ENCODE measurements at regions not wholly inside any gene's neighbourhood (a gene's known extent, or its start where the extent isn't known, plus 50 kb on each side); places are given as distances from the start of the nearest gene placed in this dataset.
A peak's percentile ranks its signal among the peaks of the same experiment; 100 is the strongest.

GRCh38 chr6:54053881-54054391 is 57.3 kb upstream of the MLIP start:
- DNase-seq: peak; percentile 39
- Mint-ChIP-seq H3K36me3 (ENCODE audit: insufficient read depth, unreplicated experiment) (no peaks in the 10 kb centered on the region), H3K4me1 (ENCODE audit: low read depth, unreplicated experiment) (no peaks in the 10 kb centered on the region), H3K4me3 (ENCODE audit: low read depth, unreplicated experiment) (peak overlapping the region; percentile 19), H3K9me3 (ENCODE audit: low read depth, unreplicated experiment) (no peaks in the 10 kb centered on the region), H3K27ac (ENCODE audit: unreplicated experiment) (no peak overlapping the region), H3K27me3 (ENCODE audit: unreplicated experiment) (no peaks in the 10 kb centered on the region)
- no TSS peak for BruUV-seq (replicated peaks)
- intact Hi-C loops (cut with micrococcal nuclease; ENCODE audit: unreplicated experiment): loop anchor here (1.0 kb wide), 1 partner anchor 48 kb away; no protein-coding TSS in a partner anchor
- TF ChIP-seq CTCF (IDR thresholded peaks at IDR 0.05; ENCODE audit: unreplicated experiment): no peak
- CTCF ChIA-PET: interaction anchor here (0.7 kb wide), 2 partner anchors 533 to 1726 kb away, joined by 4 to 6 read pairs; no protein-coding TSS in a partner anchor

- BruUV-seq (replicated peaks): no TSS peak
- Mint-ChIP-seq H3K4me1 (ENCODE audit: low read depth, unreplicated experiment) (no peaks in the 10 kb centered on the region), H3K4me3 (ENCODE audit: low read depth, unreplicated experiment) (no peak overlapping the region), H3K36me3 (ENCODE audit: insufficient read depth, unreplicated experiment) (no peaks in the 10 kb centered on the region), H3K9me3 (ENCODE audit: low read depth, unreplicated experiment) (no peaks in the 10 kb centered on the region), H3K27me3 (ENCODE audit: unreplicated experiment) (no peaks in the 10 kb centered on the region), H3K27ac (ENCODE audit: unreplicated experiment) (no peak overlapping the region)
- no peak for TF ChIP-seq CTCF (IDR thresholded peaks at IDR 0.05; ENCODE audit: unreplicated experiment)
- DNase-seq: no peak
- CTCF ChIA-PET: no interaction called here
- intact Hi-C loops (cut with micrococcal nuclease; ENCODE audit: unreplicated experiment): no loop called here
Observed at GRCh38 chr6:54056105-54056504, 55.1 kb upstream of the MLIP start.

- no peak overlapping the region for H3K27ac Mint-ChIP-seq (ENCODE audit: unreplicated experiment)
- H3K9me3 Mint-ChIP-seq (ENCODE audit: low read depth, unreplicated experiment): no peaks in the 10 kb centered on the region
- DNase-seq: no peak
- no peak overlapping the region for H3K4me3 Mint-ChIP-seq (ENCODE audit: low read depth, unreplicated experiment)
- H3K27me3 Mint-ChIP-seq (ENCODE audit: unreplicated experiment): no peaks in the 10 kb centered on the region
- no TSS peak for BruUV-seq (replicated peaks)
- intact Hi-C loops (cut with micrococcal nuclease; ENCODE audit: unreplicated experiment): no loop called here
- H3K36me3 Mint-ChIP-seq (ENCODE audit: insufficient read depth, unreplicated experiment): no peaks in the 10 kb centered on the region
- peaks cover 3% of the 10 kb centered on the region for H3K4me1 Mint-ChIP-seq (ENCODE audit: low read depth, unreplicated experiment)
- CTCF ChIA-PET: no interaction called here
- no peak for TF ChIP-seq CTCF (IDR thresholded peaks at IDR 0.05; ENCODE audit: unreplicated experiment)
Observed at GRCh38 chr6:54057058-54057457, 54.2 kb upstream of the MLIP start.

DNA sequence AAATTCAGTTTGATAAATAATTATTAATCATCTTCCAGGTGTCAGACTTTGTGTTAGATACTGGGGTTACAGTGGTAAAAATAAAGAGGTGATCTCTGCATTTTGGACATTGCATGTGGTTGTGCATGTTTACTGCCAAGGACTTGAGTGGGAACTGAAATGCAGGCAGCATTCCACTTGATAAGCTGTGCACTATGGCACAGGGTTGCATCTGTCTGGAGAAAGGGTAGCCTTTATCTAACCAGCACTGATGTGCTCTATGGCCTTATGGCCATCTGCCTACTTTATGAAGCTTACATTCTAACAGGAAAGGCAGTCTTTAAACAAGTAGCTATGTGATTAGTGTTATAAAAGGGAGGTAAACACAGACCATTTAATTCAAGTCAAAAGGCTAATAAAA is 53.0 kb upstream of the MLIP start:
- no peaks in the 10 kb centered on the region for H3K36me3 Mint-ChIP-seq (ENCODE audit: insufficient read depth, unreplicated experiment)
- CTCF ChIA-PET: no interaction called here
- TF ChIP-seq CTCF (IDR thresholded peaks at IDR 0.05; ENCODE audit: unreplicated experiment): no peak
- H3K27me3 Mint-ChIP-seq (ENCODE audit: unreplicated experiment): no peaks in the 10 kb centered on the region
- H3K27ac Mint-ChIP-seq (ENCODE audit: unreplicated experiment): no peak overlapping the region
- intact Hi-C loops (cut with micrococcal nuclease; ENCODE audit: unreplicated experiment): no loop called here
- no peaks in the 10 kb centered on the region for H3K9me3 Mint-ChIP-seq (ENCODE audit: low read depth, unreplicated experiment)
- H3K4me3 Mint-ChIP-seq (ENCODE audit: low read depth, unreplicated experiment): no peak overlapping the region
- peaks cover 15% of the 10 kb centered on the region for H3K4me1 Mint-ChIP-seq (ENCODE audit: low read depth, unreplicated experiment)
- DNase-seq: no peak
- no TSS peak for BruUV-seq (replicated peaks)

Data from Calu3 (cell line).